Transverse colon (tissue), 4 donors: ENCODE measurements at regions not wholly inside any gene's neighbourhood (a gene's known extent, or its start where the extent isn't known, plus 50 kb on each side); places are given as distances from the start of the nearest gene placed in this dataset.

Experiments used
- DNase-seq: peaks from one replicate; pipeline ENCODE4 v3.0.0-alpha.2; 2019
- H3K27ac ChIP-seq, 4 donors: fragments of 200-600 bp; sonication (generic); 2 replicates each; pipeline ENCODE4 v1.5.1; 2016 to 2018; ENCODE audit warnings: inconsistent platforms in 4 of 4
- H3K27me3 ChIP-seq: fragments of 200-600 bp; sonication (generic); 2 replicates; pipeline ENCODE4 v1.5.1; 2017; ENCODE audit warnings: inconsistent platforms
- H3K36me3 ChIP-seq, 4 donors: fragments of 200-600 bp; sonication (generic); 2 replicates each; pipeline ENCODE4 v1.5.1; 2017 to 2019; ENCODE audit warnings: inconsistent platforms in 4 of 4
- H3K4me1 ChIP-seq, 4 donors: fragments of 200-600 bp; sonication (generic); 2 replicates each; pipeline ENCODE4 v1.5.1; 2017 to 2020; ENCODE audit warnings: inconsistent platforms in 4 of 4
- H3K4me3 ChIP-seq, 4 donors: fragments of 200-600 bp; sonication (generic); 1 replicate in 1 of 4; 2 replicates in 3 of 4; pipeline versions ENCODE4 v1.5.1 to v1.6.1; 2017 to 2019; ENCODE audit warnings: inconsistent platforms in 4 of 4
- H3K9me3 ChIP-seq, 2 donors: fragments of 200-600 bp; sonication (generic); 2 replicates each; pipeline ENCODE4 v1.5.1; 2017 to 2019; ENCODE audit warnings: inconsistent platforms in 2 of 2
- EP300 ChIP-seq: sonication (generic); formaldehyde crosslinking; IDR thresholded peaks from one replicate; pipeline ENCODE4 v1.6.1; 2017; ENCODE audit warnings: antibody characterized with exemption, low read depth
- POLR2A ChIP-seq: fragments of 450-650 bp; IDR thresholded peaks from one replicate; pipeline ENCODE4 v1.6.1; 2016; ENCODE audit warnings: antibody characterized with exemption, mild to moderate bottlenecking, moderate library complexity
- POLR2AphosphoS5 ChIP-seq, 3 donors: sonication (generic); formaldehyde crosslinking; IDR thresholded peaks; one replicate each; pipeline ENCODE4 v1.6.1; 2016; ENCODE audit warnings: antibody characterized with exemption in 3 of 3
- WGBS, 2 donors: methylation state at CpG; one replicate each; pipeline ENCODE4 v1.1.5; 2018; ENCODE audit warnings: low coverage in 1 of 2; 5-methylcytosine and 5-hydroxymethylcytosine counted together
- in situ Hi-C, 4 donors: fragments of 200-750 bp; cut with MboI; loops; one replicate each; pipeline versions ENCODE4 v1.15.0 to v1.15.1; 2017; ENCODE audit warnings: low sequenced_read_pairs in 3 of 4, low pct_ligation_motif_present in 1 of 4, low pct_unique_long_range_greater_than_20kb in 1 of 4
- intact Hi-C: fragments of 100-400 bp; cut with DNase I; formaldehyde crosslinking; loops from one replicate; pipeline ENCODE4 v1.15.1; 2023; ENCODE audit warnings: low total_unique reads
- TF ChIP-seq, protein P1 (sequence below), 5 experiments: fragments of 200-600 bp in 3 of 5; fragments of 450-650 bp in 2 of 5; sonication (generic) in 3 of 5; IDR thresholded peaks; 1 replicate in 2 of 5; 2 replicates in 3 of 5; pipeline ENCODE4 v1.5.1; 2016 to 2017; ENCODE audit warnings: antibody characterized with exemption in 5 of 5, inconsistent platforms in 3 of 5, mild to moderate bottlenecking in 2 of 5, moderate library complexity in 1 of 5

DNA sequence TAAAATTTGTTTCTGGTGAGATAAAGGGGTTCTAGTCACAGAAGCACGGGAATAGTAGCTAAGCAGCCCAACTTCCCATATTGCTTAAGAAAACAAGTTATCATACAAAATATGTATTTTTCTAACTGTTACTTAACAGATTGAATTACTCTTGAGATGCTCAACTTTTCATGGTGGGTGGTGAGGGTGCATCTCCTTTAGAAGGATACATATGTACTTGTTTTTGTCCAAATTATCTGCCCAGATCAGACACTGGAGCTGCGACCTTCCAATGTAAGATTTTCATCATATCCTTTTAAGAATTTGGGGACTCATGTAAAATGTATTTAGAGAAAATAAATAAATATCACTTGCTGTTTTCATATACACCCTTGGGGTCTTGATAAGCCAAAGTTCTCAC is 252.2 kb upstream of the SOX2 start:
- no peak for DNase-seq
- H3K27me3 ChIP-seq, result no peaks in the 10 kb centered on the region
- no peaks in the 10 kb centered on the region for H3K9me3 ChIP-seq
- in situ Hi-C loops (no loop called here), intact Hi-C loops (no loop called here)
- H3K4me1 ChIP-seq, result no peaks in the 10 kb centered on the region
- TF ChIP-seq, protein P1, sequence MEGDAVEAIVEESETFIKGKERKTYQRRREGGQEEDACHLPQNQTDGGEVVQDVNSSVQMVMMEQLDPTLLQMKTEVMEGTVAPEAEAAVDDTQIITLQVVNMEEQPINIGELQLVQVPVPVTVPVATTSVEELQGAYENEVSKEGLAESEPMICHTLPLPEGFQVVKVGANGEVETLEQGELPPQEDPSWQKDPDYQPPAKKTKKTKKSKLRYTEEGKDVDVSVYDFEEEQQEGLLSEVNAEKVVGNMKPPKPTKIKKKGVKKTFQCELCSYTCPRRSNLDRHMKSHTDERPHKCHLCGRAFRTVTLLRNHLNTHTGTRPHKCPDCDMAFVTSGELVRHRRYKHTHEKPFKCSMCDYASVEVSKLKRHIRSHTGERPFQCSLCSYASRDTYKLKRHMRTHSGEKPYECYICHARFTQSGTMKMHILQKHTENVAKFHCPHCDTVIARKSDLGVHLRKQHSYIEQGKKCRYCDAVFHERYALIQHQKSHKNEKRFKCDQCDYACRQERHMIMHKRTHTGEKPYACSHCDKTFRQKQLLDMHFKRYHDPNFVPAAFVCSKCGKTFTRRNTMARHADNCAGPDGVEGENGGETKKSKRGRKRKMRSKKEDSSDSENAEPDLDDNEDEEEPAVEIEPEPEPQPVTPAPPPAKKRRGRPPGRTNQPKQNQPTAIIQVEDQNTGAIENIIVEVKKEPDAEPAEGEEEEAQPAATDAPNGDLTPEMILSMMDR (IDR thresholded peaks at IDR 0.05), result no peak
- no peak for TF ChIP-seq EP300
- TF ChIP-seq POLR2A, result no peak
- no peak for TF ChIP-seq POLR2AphosphoS5 (IDR thresholded peaks at IDR 0.05)
- 82 to 88% methylated on average over 2 of the region's 2 CpGs for WGBS, 2 donors
- H3K4me3 ChIP-seq, result no peak overlapping the region
- no peak overlapping the region for H3K27ac ChIP-seq
- H3K36me3 ChIP-seq, result no peaks in the 10 kb centered on the region

DNA sequence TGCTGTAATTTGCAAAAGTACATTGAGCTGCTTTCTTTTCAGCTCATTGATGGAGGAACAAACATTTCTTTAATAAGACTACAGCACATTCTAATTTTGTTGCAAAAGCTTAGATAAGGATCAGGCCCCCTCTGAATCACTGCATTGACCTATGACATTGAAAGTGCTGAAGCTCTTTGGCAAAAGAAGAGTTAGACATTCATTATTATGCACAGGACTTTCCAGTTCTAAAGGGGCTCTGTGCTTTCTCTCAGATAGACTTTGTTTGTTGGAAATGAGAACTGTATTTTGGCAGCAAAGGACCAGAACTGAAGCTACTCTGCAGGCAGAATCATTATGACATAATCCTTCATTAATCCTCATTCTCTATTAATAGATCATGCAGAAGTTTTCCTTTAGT is 252.9 kb upstream of the SOX2 start:
- in situ Hi-C loops, result no loop called here
- no peak for DNase-seq
- Histone ChIP-seq H3K9me3 (no peaks in the 10 kb centered on the region), H3K36me3 (no peaks in the 10 kb centered on the region), H3K27ac (no peak overlapping the region), H3K27me3 (no peaks in the 10 kb centered on the region), H3K4me1 (no peaks in the 10 kb centered on the region), H3K4me3 (no peak overlapping the region)
- TF ChIP-seq POLR2AphosphoS5 (IDR thresholded peaks at IDR 0.05) (no peak), POLR2A (no peak), EP300 (no peak)
- TF ChIP-seq, protein P1 (IDR thresholded peaks at IDR 0.05), result no peak
- intact Hi-C loops, result no loop called here

DNA sequence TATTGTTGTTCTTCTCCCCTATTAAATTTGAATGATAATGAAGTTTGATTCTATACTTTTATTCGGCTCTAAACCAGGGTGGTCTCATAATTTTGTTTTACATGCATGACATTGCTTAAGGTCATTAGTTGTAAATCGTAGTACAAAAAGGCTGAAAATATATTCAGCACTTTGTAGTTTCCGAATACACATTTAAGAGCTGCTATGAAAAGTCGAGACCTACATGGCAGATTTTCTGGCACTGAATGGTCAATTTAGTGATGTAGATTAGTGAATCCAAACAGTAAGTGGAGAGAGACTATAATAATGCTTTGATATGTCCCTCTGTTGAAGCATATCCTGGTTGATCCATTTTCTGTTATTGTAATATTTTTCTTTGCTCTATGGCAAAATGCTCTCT is 254.0 kb upstream of the SOX2 start:
- TF ChIP-seq, protein P1 (IDR thresholded peaks at IDR 0.05), result no peak
- TF ChIP-seq POLR2A (no peak), POLR2AphosphoS5 (IDR thresholded peaks at IDR 0.05) (no peak), EP300 (no peak)
- no peaks in the 10 kb centered on the region for H3K9me3 ChIP-seq
- intact Hi-C loops (no loop called here), in situ Hi-C loops (no loop called here)
- no peak overlapping the region for H3K27ac ChIP-seq
- no peak overlapping the region for H3K4me3 ChIP-seq
- DNase-seq, result no peak
- H3K36me3 ChIP-seq, result no peaks in the 10 kb centered on the region
- no peaks in the 10 kb centered on the region for H3K4me1 ChIP-seq
- 72 to 73% methylated on average over 4 of the region's 4 CpGs for WGBS, 2 donors
- H3K27me3 ChIP-seq, result no peaks in the 10 kb centered on the region

DNA sequence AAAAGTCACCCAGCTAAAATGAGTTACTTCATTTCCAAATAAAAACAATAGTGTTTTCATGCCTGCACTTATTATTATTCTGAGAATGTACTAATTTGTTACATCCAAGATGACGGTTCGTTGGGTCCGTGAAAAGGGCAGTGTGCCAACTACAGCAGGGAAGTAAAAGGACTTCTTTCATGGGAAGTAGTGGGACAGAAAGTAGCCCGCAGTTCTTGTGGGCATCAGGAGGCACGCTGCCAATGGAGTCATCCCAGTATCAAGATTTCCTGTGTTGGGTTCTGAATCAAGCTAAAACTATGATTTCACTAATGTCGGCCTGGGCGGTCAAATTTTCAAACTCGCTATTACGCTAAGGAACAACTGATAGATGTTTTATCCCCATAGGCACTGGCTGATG is 254.5 kb upstream of the SOX2 start:
- DNase-seq, result no peak
- H3K27me3 ChIP-seq, result no peaks in the 10 kb centered on the region
- 73 to 80% methylated on average over 7 to 9 of the region's 9 CpGs for WGBS, 2 donors
- H3K9me3 ChIP-seq, result no peaks in the 10 kb centered on the region
- intact Hi-C loops (no loop called here), in situ Hi-C loops (no loop called here)
- H3K4me1 ChIP-seq, result no peaks in the 10 kb centered on the region
- no peaks in the 10 kb centered on the region for H3K36me3 ChIP-seq
- H3K4me3 ChIP-seq, result no peak overlapping the region
- TF ChIP-seq, protein P1 (IDR thresholded peaks at IDR 0.05), result no peak
- TF ChIP-seq POLR2A, result no peak
- TF ChIP-seq EP300, result no peak
- TF ChIP-seq POLR2AphosphoS5 (IDR thresholded peaks at IDR 0.05), result no peak
- no peak overlapping the region for H3K27ac ChIP-seq
